HG03159 (cell line): ENCODE measurements at regions not wholly inside any gene's neighbourhood (a gene's known extent, or its start where the extent isn't known, plus 50 kb on each side); places are given as distances from the start of the nearest gene placed in this dataset.
"Not testable (repeated sequence)": the region's sequence is repeated elsewhere in the genome, so short reads cannot be mapped to it uniquely, and the experiment has no call there.

Source experiments
- ATAC-seq: cut with Tn5 transposase; IDR thresholded peaks from one replicate; pipeline ENCODE4 v1.9.1; 2021; ENCODE audit warnings: mild to moderate bottlenecking, moderate library complexity; ENCODE audit not compliant: unreplicated experiment

DNA sequence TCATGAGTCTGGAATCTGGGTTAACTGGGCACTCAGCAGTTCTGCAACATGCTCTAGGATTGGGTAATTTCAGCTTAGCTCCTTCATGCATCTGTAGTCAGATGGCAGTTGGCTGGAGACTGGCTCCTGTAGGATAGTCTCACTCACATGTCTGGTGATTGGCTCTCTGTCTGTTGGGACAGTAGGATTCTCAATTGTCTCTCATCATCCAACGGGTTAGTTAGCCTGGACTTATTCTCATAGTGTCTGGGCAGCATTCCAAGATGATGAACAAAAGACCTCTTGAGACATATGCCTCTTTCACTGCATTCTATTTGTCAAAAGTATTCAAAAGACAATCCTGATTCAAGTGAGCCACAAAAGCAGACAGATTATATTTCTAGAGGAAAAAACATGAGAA lies 795.6 kb upstream of the GALNTL6 start:
- ATAC-seq, result no peak

DNA sequence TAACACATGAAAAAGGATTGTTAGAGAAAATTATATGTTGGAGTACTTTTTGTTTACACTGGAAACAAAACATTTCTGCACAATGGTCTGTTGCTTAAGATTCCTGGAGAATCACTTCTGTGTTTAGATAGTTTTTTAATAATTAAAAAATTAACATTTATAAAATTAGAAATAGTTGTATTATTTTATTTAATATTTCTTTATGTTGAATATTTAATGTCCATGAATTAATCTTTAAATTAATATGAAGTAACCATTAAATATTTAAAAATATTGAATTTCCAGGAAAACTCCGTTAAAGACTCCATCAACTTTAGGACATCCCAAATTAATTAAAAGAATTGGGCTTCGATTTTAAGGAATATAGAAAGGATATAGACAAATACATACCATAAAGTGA lies 797.1 kb upstream of the GALNTL6 start:
- no peak for ATAC-seq

DNA sequence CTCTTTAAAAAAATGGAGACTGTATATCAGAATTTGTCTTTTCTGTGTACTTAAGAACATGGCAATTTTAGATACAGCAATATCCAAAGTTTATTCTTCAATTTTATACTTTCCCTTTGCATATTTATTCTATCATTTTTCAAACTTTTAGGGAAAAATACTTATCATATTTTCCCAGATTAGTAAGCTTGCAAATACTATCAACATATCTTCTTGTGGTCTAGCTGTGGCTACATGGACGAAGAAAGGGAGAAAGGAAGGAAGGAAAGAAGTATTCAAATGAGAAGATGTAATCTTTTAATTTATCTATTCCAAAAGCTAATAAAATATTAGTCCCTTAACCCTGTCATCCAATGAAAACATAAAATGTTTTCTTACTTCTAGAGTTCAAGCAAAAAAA lies 797.8 kb upstream of the GALNTL6 start:
- no peak for ATAC-seq

DNA sequence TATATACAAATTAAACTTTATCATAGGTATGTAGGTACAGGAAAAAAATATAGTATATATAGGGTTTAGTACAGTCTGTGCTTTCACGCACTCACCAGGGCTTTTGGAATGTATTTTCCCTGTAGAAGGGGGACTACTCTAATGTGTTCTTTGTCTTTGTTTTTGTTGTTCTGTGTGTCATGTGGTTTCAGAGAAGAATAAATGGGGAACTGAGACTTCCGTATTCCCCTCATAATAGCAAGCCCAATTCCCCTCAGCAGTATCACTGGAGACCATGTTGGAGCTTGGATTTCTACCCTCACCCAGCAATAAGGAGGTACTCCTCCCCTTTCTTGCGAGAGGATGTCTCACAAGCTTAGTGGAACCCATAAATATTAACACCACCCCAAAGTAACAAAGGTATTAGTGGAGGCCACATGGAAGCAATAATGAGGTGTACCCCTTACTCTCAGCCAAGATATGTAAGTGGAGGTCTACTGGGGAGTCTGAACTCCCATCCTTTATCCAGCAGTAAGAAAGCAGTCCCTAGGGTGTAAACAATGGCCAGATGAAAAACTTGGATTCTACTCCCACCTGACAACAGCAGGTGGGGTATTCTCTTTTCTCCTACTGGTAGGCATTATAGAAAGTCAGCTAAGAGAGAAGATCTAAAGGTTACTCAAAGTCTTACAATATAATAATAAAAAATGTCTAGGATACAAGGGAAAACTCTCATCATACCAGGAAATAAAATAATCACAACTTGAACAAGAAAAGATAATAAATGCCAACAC lies 805.4 kb upstream of the GALNTL6 start:
- ATAC-seq, result peak; percentile 54

DNA sequence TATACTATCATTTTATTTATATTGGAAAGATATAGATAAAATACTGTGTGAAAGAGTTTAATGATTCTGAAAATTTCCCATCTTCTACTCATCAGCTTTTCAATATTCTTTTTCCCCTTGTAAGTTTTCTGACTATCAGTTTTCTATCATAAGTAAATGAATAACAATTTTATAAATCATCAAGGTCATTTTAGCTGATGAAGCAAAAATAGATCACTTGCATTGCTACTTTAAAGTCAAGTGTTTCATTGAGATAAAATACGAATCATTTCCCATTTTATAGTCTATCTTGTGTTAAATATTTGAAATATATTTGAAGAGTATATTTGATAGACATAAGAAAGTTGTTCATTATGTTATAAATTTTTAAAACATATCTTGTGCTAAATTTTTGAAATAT lies 811.0 kb upstream of the GALNTL6 start:
- no peak for ATAC-seq

DNA sequence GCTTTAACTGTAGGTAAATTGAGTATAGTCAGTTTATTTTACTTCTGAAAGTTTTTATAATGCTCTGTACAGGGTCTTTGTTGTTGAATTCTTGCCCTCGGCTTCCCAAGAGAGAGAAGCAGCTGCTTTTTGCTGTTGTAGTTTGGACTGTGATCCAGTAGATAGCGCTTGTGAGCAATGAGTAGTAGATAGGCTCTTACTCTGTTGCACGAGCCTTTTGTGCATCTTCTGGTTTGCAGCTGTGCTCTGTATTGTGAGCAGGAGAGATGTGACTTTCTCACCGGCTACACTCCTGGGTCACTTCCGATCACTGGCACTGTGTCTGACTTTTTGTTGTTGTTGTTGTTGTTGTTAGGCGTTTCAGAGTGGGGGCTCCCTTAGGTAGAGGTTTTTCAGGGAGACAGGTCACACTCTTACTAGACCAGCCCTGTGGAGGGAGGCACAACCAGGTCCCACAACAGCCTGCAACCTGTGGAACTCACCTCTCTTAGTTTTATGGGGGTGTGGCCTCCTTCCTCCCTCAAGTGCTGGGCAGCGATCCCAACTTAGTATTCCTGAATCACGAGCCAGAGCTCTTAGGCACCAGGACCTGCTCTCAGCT lies 822.1 kb upstream of the GALNTL6 start:
- peak; percentile 98 for ATAC-seq

DNA sequence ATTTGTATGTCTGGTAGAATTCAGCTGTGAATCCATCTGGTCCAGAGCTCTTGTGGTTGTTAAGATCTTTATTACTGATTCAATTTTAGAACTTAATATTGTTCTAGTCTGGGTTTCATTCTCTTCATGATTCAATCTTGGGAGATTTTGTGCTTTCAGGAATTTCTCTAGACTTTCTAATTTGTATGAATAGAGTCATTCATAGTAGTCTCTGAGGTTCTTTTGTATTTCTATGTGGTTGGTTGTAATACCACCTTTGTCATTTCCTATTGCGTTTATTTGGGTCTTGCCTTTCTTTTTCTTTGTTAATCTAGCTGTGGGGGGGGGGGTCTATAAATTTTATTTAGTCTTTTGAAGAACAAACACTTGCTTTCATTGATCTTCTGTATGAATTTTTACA lies 824.8 kb upstream of the GALNTL6 start:
- no peak for ATAC-seq

DNA sequence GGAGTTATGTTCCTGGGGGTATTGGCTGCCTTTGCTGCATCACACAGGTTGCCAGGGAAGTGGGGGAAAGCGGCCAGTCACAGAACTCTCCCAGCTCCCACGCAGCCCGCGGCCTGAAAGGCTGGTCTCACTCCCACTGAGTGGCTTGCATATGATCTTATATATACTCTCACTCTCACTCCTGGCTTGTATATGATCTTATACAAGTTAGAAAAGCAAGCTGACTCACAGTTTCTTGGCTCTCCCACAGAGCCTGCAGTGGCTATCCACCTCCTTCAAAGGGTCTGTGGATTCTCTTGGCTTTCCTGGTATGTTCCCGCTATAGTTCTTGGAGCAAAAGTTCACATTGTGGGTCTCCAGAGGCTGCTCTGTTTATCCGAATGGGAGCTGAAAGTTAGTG lies 833.5 kb upstream of the GALNTL6 start:
- ATAC-seq, result no peak

DNA sequence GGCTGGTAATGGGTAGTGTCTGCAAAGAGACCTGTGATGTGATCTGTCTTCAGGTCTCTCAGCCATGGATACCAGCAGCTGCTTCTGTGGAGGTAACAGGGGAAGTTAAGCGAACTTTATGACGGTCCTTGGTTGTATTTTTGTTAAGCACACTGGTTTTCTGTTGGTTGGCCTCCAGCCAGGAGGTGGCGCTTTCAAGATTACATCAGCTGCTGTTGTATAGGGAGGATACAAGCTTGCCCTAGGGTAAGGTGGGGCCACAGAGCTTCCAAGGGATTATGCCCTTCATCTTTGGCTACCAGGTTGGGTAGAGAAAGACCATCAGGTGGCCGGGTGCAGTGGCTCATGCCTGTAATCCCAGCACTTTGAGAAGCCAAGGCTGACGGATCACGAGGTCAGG lies 834.2 kb upstream of the GALNTL6 start:
- ATAC-seq, result no peak

DNA sequence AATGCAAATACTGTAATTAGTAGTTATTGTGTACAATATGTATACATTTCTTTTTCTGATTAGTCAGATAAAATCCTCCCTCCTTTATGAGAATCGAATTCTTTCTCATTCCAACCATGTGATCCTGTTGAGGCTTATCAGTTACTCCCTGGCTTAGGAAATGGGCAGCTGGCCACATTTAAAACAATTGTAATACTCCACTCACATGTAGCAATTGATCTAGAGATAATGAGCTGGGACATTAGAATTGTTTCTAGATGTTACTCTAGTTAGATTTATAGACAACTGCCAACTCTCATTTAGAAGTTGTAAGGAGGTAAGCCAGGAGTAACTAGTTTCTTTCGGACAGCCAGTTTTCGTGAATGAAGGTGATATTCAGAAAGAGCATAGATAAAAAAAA lies 859.3 kb upstream of the AADAT start:
- no peak for ATAC-seq

DNA sequence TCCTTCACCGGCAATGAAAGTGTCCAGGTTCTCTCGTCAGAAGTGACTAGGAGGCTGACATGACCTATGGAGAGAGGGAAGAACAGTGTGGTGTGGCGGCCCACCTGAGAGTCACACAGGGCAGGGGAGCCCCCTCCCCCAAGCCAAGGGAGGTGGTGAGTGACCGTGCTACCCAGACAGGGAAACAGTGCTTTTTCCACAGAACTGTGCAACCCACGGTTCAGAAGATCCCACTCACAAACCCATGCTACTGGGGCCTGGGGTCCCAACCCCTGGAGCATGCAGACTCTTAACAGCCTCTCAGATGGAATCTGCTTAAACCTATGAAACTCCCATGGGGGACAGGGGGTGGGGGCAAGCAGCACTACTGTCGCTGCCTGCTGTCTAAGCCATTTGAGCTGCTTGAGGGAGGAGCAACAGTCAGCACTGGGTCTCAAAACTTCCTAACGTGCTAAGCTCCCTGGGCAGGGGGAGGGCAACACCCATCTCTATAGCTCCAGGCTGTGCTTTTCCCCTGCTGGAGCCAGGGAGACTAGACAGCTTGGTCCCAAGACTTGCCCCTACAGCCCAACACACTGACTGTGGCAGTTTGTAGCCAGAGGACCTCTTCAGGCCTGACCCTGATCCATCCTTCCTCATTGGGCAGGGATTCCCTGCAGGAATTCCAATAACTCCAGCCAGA lies 850.4 kb upstream of the AADAT start:
- no peak for ATAC-seq

DNA sequence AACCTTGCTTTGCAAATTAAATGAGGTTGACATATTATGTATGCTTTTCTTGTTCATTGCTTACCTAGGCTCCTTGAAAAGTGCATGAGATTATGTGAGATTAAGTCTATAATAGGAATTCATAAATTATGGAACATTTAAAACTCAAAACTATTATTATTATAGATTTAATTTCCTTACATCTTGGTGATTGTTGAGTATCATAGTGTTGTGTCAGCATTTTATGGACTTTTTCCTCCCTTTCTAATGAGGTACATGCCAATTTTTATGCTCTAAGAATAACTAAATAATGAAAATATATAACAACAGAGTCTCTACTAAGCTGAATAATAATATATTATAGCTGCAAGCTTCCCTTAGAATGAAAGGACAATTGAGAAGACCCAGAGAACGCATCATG lies 848.8 kb upstream of the AADAT start:
- ATAC-seq, result no peak

DNA sequence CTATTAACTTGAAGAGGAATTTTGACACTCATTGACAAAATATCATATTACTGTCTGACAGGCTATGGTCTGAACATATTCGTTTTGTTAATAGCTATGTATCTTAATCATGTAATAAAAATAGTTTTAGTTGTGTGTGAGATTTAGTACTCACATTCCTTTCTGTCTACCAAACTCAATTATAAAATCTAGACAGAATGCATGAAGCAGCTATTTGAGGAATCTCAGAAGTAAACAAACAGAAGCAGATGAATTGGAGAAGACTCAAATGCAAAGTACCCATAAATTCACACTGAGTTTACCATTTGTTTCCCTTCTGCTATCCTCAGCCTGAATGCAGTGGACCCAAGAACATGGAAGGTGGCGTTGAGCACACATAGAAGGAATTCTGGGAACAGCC lies 841.6 kb upstream of the AADAT start:
- no peak for ATAC-seq

DNA sequence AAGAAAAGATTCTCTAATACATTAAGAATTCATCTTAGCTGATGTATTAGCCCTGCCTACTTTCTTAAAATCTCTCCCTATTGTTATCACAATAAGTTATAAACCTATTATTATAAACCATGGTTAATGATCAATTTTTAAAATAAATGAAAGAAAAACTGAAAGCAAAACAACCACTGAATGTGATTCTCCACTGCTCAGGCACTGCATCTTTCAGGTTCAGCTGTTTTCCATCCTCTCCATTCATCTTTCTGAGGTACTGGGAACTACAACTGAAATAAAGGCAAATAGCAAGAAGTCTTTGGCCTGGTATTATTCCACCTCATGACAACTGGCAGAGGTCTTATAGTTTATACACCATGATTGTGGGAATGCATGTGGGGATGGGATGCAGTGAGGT lies 798.9 kb upstream of the AADAT start:
- ATAC-seq, result no peak

DNA sequence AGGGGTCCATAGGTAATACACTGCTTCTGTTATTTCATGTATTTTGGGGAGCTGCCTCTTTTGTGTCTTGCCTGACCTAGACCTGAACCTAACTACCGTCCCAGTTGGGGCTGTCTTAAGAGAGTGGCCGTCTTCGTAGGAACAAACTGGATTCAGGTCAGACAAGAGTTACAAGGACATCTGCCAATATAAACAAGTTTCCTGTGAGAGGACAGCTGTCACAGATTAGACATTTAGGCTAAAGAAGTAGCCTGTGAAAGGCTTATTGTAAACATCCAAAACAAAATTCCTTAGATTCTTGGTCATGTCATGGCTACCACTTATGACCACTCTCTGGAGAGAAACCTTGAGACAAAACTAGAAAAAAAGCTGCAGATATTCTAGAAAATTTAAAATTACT lies 797.6 kb upstream of the AADAT start:
- no peak for ATAC-seq

DNA sequence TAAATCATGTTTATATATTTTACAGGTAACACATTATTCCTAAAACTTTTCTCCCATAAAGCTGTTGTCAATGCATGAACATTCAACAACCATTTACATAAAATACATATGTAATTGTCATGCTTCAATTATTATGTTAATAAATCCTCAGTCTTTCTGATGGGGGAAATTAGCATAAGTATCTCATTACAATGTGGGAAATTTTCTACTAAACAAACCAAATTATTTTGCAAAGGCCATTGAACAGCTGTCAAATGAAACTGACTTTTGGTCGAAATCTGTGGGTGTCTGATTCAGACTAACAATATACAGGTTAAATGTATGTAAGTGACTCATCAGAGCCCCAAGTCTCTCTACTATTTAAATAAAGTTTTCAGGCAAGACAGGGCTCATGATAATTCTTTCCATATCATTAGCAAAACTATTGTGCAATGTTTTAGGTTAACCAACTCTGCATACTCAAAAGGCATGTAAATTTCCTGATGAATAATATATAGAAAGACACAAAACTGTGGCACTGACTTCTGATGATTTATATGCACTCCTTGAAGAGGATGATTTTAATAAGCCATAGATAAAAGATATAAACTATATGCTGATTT lies 795.3 kb upstream of the AADAT start:
- ATAC-seq, result no peak

DNA sequence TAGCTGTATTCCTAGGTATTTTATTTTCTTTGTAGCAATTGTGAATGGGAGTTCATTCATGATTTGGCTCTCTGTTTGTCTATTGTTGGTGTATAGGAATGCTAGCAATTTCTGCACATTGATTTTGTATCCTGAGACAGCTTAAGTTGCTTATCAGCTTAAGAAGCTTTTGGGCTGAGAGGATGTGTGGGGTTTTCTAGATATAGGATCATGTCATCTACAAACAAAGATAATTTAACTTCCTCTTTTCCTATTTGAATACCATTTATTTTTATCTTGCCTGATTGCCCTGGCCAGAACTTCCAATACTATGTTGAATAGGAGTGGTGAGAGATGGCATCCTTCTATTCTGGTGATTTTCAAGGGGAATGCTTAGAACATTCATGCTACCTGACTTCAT lies 791.9 kb upstream of the AADAT start:
- not testable (repeated sequence) for ATAC-seq

DNA sequence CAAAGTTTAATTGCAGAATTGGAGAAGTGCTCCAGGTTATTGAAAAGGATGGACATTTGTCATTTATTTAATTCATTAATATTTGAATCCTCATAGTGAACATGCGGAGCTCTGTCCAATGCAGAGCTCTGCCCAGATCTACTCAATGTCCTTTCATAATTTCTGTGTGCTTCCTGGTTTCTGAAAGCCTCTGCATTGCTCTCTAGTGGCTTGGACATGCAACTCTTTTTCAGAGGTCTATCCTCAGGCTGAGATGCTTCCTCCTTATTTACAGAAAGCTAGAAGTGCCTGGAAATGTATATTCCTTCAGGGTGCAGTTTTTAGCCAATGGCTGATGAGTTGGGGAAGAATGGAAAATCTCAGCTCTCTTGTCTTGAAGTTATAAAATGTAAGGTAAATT lies 786.1 kb upstream of the AADAT start:
- no peak for ATAC-seq

DNA sequence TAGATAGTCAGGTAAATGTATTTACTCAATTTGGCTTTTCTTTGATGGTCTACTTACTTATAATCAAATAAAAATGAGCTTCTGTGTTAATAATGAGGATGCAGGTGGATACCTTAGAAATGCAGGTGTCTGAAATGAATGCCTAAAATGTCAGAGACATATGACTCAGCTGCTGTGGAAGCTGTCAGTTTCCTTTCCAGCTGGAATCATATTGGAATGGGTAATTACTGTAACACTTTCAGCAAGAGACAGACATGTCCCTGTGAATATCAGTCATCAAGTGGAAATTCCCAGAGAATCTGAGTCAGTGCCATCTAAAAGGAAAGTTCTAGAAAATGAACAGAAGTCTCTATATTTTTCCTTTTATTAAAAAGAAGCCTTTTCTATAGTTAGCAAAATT lies 783.0 kb upstream of the AADAT start:
- no peak for ATAC-seq

DNA sequence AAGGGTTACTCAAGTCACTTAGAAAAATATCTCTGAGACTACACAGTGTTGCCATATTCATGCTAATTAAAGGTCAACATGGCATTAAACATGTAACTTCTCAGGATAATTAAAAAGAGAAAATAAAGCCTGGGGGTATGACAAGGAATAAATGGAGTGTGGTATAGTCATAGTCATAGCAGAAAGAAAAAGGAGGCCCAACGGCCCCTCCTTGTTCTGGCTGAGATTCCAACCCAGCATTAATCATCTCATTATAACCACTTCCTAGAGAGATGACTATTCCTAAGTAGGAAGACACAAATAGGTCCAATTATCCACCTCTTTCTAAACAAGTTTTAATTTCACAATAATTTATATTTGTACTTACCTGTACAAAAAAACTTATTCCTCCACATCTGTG lies 778.4 kb upstream of the AADAT start:
- no peak for ATAC-seq

DNA sequence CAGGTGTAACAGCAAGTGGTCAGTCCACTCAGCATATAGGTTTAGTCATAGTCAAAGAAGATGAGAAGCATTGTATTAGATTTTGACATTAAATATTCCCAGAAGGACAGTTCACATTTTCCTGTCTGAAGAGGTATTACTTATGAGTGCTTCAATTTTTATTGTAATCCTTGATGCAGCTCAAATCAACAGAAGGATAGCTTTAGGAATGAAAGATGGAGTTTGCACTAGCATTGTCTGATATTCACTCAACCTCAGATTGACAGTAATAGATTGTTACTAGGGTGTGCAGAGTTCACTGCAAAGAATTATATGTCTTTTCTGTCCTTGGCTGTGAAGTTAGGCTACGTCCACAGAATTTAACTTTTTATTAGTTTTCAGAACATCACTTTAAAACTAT lies 764.3 kb upstream of the AADAT start:
- no peak for ATAC-seq

DNA sequence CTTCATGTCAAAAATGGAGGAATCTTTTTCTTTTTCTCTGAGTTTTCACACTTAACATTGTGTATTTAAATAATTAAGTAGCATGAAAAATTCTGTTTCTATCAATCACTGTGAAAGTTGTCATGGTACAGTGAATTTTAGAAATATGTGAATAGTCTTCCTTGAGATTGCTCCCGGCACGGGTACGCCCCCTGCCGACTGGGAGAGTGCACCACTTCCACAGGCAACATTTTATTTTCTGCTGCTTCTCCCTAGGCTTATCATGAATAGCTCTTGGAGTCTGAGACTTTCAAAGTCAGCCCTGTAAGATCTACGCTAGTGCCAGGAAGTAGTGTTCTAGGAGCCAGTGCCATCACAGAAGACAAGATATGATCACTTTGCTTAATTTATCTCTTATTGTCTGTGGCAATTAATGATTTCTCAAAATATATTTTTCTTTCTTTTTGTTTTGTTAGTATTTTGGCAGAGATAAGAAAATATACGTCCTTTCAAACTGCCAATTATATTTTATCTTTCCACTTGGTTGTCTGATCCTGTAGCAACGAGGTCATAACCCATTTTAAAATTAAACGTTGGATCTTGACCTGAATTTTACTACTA lies 763.8 kb upstream of the AADAT start:
- peak; percentile 91 for ATAC-seq
